HG02798 (cell line): ENCODE measurements at regions not wholly inside any gene's neighbourhood (a gene's known extent, or its start where the extent isn't known, plus 50 kb on each side); places are given as distances from the start of the nearest gene placed in this dataset.
"Not testable (repeated sequence)": the region's sequence is repeated elsewhere in the genome, so short reads cannot be mapped to it uniquely, and the experiment has no call there.

Experiments used
- ATAC-seq: cut with Tn5 transposase; IDR thresholded peaks from one replicate; pipeline ENCODE4 v1.9.1; 2021; ENCODE audit warnings: mild to moderate bottlenecking; ENCODE audit not compliant: unreplicated experiment, poor library complexity

- no peak for ATAC-seq
Measured at GRCh38 chr12:126019385-126019784, 954.1 kb downstream of the AACS start.

DNA sequence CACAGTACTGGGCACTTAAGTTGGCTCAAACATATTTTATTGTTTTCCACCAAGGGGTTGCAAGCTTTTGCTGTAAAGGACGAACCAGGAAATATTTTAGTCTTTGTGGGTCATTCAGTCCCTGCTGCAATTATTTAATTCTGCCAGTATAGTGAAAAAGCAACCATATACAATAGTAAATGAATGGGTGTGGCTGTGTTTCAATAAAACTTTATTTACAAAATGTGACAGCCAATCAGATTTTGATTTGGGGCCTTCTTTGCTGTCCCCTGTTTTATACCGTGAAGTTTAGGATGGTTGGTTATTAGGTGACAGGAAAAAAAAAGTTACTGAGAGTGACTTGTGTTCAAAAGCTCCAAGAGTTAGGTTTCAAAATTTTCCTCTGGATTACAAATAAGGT lies 956.4 kb downstream of the AACS start:
- ATAC-seq: no peak

DNA sequence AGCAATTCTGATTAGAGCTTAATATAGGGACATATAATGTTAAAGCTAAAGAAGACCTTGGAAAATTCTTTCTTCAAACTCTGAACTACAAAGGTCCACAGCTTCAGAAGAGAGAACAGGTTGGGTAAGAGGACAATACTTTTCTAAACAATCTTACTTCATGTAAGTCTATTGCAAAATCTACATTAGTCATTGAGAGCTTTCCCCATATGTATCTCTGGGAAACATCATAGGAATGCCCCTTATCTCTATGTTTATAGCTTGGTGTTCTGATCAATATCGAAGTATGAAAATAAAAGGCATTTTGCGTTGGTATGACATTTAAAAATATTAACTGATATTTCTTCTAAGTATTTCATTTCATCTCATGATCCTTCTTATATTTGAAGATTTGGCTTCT lies 962.6 kb downstream of the AACS start:
- no peak for ATAC-seq

- ATAC-seq: no peak
Measured at GRCh38 chr12:126030573-126030972, 965.3 kb downstream of the AACS start.

DNA sequence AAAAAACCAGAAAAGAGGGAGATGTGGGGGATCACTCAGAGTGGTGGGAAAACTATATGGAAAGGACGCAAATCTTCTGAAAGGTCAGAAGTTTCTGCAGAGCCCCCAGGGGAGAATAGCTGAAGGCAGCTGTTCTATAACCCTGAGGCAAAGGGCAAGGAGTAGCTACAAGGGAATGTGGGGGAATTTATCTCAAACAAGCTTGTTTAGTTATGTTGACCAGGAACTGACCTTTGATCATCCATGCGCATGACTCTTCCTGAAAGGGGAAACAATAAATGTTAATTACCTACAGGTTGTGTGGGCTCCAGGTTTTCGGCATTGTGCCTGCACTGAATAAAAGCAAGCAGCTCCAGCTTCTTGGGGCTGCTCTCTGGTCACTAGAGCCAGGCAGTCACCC lies 968.5 kb downstream of the AACS start:
- no peak for ATAC-seq

DNA sequence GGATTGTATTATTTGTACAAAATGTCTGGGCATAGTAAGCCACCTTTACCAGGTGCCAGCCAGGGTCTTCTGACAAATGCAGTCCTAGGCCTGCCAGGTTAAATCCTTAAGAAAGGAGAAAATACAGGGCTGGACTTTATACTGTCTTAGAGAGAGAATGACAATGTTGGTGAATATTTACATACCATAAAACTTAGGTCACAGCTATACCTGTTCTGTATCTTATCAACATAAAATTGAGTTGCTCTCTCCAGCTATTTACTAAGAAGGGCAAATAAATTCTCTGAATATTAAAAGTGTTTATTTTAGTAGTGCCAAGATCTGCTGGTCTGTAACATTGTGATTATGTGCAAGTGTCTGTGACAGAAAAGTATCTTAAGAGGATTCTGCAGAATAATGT lies 971.1 kb downstream of the AACS start:
- ATAC-seq: no peak

DNA sequence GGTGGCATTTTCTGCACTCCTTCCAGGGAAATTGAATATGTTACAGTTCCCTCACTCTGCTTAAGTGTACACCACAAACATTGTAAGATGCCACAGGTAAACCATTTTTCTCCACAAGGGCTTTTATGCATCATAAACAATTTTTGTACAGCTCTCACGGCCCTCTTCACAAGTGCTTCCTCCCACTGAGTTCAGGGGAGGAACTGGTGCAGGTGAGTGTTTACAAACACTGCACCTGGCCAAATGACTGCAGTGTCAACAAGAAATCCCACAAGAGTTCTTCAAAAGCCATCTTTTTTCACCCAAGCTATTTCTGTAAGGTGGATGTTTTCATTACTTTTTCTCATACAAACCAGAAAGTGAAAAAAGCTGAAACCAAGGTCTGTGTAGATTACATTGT lies 973.2 kb downstream of the AACS start:
- ATAC-seq: no peak

- no peak for ATAC-seq
Measured at GRCh38 chr12:126040307-126040706, 975.1 kb downstream of the AACS start.

DNA sequence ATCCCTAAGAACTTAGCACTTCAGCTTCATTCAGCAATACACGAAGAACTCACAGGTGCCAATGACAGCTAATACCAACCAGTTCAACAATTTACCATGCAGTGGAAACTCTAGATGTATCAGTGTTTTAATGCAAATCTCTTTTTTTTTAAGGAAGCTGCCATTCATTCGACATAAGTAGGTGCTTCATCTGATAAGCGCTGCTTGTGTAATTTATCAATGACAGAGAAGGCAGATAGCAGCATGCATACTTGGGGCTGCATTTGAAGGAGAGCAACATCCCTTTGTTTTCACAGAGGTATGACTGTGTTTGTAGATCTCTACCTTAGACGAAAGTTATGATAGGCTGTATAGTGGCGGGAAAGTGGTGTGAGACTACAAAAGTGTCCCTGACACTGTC lies 977.1 kb downstream of the AACS start:
- ATAC-seq: no peak

GRCh38 chr12:126049501-126049900 lies 984.3 kb downstream of the AACS start:
- not testable (repeated sequence) for ATAC-seq

- no peak for ATAC-seq
Measured at GRCh38 chr12:126051611-126052107, 986.4 kb downstream of the AACS start.

DNA sequence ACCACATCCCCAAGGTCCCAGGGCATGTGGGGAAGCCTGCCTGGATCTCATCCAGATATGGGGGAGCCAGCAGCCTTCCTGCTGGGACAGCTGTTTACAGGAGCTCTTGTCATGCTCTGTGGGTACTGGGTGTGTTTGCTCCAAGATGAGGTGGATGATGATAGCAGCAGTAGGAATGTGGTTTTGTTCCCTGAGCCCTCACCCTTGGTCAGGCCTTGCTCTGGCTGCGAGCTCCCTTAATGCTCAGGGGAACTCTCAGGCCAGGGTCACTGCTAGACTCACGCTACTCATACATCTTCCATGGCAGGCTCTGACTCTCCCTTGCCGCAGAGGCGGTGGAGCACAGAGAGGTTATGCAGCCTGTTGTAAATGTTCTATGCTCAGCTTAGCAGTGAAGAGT lies 990.3 kb downstream of the AACS start:
- no peak for ATAC-seq

- no peak for ATAC-seq
Measured at GRCh38 chr12:126061777-126062176, 996.5 kb downstream of the AACS start.

GRCh38 chr12:126064028-126064427 lies 998.8 kb downstream of the AACS start:
- ATAC-seq: no peak

GRCh38 chr12:126067626-126068329 lies 1002.5 kb downstream of the AACS start:
- ATAC-seq: no peak

DNA sequence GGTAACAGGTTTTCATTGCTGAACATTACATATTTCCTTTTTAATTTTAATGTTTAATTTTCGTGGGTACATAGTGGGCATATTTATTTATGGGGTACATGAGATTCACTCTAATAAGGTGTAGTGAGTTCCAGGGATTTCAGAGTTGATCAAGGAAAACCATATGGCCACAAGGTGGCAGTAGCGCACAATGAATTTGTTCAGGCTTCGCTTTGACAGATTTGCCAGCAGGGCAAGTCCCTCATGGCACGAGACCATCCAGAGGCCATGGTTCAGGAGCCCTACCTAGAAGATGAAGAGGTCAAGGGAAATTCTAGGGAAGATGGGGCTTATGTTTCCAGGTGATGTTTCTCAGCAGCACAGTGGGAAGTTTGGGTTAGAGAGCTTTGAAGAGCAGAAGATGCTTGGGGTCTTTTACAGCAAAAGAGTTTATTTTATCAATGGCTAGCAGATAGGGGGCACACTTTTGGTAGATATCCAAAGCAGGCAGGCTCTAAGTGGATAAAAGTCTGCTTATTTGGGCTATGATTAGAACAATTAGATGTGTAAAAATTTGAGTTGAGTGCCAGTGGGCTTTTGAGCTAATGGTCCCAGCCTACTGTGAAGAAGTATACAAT lies 1004.4 kb downstream of the AACS start:
- ATAC-seq: no peak

- ATAC-seq: no peak
Measured at GRCh38 chr12:126076515-126076914, 1011.3 kb downstream of the AACS start.

- no peak for ATAC-seq
Measured at GRCh38 chr12:126083926-126084325, 1018.7 kb downstream of the AACS start.

DNA sequence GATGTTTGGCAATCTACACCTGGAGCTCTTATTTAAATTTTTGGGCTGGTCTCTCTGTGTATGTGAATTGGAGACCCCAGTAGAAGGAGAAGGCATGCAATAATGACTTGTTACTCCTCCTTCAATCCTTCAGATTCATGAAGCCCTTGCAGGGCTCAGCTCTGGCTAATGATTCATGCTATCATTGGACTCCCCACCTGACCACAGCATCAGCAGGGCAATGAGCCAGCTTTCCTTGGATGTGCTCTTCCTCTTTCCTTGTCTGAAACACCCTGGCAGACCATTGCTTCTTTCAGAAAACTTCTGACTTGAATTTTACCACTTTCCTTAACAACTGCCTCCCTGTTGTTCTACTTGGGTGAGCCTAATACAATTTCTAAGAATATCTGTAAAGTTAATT lies 1019.2 kb downstream of the AACS start:
- ATAC-seq: no peak

GRCh38 chr12:126086242-126086641 lies 1021.0 kb downstream of the AACS start:
- no peak for ATAC-seq

- ATAC-seq: no peak
Measured at GRCh38 chr12:126087692-126088091, 1022.5 kb downstream of the AACS start.

DNA sequence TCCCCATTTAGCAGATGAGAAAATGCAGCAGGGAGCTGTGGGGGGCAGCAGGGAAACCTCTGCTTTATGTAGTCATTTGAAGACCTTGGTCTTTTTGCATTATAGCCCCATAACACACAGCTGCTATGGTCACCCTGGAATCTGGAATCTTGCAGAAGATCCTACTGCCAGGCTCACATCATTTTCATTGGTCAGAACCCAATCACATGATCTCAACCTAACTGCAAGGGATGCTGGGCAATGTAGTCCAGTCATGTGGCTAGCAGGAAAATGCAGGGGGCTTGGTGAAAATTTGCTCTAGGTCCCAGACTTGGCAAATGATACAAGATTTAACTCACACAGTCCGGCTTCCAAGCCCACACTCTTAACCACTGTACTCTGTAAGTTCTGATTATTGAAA lies 1028.7 kb downstream of the AACS start:
- no peak for ATAC-seq
